NB4 (cell line): ENCODE measurements at regions not wholly inside any gene's neighbourhood (a gene's known extent, or its start where the extent isn't known, plus 50 kb on each side); places are given as distances from the start of the nearest gene placed in this dataset.
"Not testable (repeated sequence)": the region's sequence is repeated elsewhere in the genome, so short reads cannot be mapped to it uniquely, and the experiment has no call there.

ENCODE experiments used
- DNase-seq: peaks from one replicate; pipeline ENCODE4 v3.0.0; 2010; ENCODE audit warnings: low read depth
- H3K4me3 ChIP-seq: one replicate; pipeline ENCODE4 v1.5.1; 2011; ENCODE audit warnings: mild to moderate bottlenecking, low read depth, low read length, moderate library complexity
- TF ChIP-seq, protein P1 (sequence below): IDR thresholded peaks from one replicate; pipeline ENCODE4 v1.5.1; 2012; ENCODE audit warnings: low read depth, low read length

DNA sequence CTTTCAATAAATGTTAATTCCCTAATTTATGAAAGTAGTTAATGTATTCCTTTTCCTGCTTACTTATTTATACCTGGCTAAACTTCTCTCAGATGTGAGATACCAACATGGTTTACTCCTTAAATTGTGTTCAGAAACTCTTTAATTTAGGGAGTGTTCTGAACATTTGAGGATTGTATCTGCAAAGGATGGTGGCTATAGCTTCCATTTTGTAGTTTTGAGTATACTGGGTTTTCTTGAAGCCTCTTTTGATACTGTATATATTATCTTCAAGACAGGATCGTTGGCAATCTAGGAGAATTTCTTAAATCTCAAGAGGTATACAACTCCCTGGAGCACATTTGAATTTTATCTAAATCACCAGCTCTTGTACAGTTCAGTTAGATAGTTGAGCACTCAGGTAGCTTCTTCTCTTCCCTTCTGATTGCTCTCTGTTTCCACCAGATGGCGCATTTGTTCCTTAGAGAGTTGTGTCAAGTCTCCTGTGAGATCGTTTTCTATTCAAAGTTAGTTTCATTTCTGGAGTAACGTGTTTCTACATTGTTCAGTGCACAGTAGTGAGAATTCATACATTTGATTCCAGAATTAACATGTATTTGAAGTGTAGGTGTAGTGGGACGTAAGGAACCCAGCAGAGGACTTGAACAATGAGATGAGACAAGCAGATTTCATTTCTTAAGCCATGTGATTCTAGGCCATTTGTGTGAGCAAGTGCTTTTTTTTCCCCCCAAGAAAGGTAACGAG is 63.2 kb upstream of the GARIN1A start:
- peak overlapping the region; percentile 41 for H3K4me3 ChIP-seq
- DNase-seq, result peak; percentile 63
- TF ChIP-seq, protein P1, sequence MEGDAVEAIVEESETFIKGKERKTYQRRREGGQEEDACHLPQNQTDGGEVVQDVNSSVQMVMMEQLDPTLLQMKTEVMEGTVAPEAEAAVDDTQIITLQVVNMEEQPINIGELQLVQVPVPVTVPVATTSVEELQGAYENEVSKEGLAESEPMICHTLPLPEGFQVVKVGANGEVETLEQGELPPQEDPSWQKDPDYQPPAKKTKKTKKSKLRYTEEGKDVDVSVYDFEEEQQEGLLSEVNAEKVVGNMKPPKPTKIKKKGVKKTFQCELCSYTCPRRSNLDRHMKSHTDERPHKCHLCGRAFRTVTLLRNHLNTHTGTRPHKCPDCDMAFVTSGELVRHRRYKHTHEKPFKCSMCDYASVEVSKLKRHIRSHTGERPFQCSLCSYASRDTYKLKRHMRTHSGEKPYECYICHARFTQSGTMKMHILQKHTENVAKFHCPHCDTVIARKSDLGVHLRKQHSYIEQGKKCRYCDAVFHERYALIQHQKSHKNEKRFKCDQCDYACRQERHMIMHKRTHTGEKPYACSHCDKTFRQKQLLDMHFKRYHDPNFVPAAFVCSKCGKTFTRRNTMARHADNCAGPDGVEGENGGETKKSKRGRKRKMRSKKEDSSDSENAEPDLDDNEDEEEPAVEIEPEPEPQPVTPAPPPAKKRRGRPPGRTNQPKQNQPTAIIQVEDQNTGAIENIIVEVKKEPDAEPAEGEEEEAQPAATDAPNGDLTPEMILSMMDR, result peak; percentile 38

DNA sequence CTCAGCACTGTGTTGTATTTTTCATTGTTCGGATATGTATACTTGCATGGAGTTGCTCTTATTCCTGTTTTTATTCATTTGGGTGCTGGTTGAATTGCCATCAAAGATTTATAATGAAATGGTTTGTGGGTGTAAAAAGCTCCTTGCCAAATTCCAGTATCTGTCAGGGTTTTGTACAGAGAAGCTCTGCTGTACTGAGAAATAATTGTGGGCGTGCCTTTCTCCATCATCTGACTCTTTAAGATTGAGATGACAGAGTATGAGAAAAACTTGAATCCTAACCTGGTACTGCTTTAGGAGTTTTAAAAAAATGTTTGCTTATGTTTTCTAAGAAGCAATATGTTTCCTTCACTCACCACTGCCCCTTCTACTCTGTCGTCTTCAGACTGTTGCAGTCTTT is 58.7 kb upstream of the GARIN1A start:
- not testable (repeated sequence) for DNase-seq, H3K4me3 ChIP-seq

DNA sequence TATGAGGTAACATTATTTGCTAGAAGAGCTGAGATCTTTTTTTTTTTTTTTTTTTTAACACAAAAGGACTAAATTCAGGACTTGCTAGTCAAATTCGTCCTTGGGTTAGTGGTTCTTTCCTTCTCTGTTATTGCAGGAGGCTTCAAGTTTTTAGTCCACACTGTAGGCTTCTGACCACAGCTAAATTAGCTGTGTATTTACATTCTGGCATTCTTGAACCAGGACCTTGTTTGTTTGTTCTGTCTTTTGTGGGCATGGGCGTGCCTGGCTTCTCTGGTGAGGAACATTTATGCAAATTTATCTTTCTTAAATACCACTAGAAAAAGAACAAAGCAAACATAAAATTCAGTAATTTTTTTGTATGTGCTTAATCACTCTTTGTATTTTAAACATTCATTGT is 57.3 kb upstream of the GARIN1A start:
- not testable (repeated sequence) for H3K4me3 ChIP-seq, DNase-seq

DNA sequence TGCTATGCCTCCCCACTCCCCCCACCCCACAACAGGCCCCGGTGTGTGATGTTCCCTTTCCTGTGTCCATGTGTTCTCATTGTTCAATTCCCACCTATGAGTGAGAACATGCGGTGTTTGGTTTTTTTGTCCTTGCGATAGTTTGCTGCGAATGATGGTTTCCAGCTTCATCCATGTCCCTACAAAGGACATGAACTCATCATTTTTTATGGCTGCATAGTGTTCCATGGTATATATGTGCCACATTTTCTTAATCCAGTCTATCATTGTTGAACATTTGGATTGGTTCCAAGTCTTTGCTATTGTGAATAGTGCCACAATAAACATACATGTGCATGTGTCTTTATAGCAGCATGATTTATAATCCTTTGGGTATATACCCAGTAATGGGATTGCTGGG is 55.3 kb upstream of the GARIN1A start:
- not testable (repeated sequence) for DNase-seq

More for the DNA sequence above, 55.3 kb upstream of the GARIN1A start:
- not testable (repeated sequence) for H3K4me3 ChIP-seq
